Mesendoderm (in vitro differentiated cells): ENCODE measurements at regions not wholly inside any gene's neighbourhood (a gene's known extent, or its start where the extent isn't known, plus 50 kb on each side); places are given as distances from the start of the nearest gene placed in this dataset.
A peak's percentile ranks its signal among the peaks of the same experiment; 100 is the strongest.

Experiments
- DNase-seq: peaks from one replicate; pipeline ENCODE4 v3.0.0; 2013
- H2AK5ac ChIP-seq: 2 replicates; pipeline ENCODE4 v1.6.1; 2013; ENCODE audit warnings: low read length, inconsistent platforms
- H2BK120ac ChIP-seq: 2 replicates; pipeline ENCODE4 v1.6.1; 2013; ENCODE audit warnings: low read depth, mild to moderate bottlenecking, low read length, moderate library complexity, mixed read lengths
- H2BK15ac ChIP-seq: replicated peaks from 2 replicates; pipeline ENCODE4 v1.6.1; 2013; ENCODE audit warnings: low read depth, mild to moderate bottlenecking, moderate library complexity
- H2BK5ac ChIP-seq: 2 replicates; pipeline ENCODE4 v1.6.1; 2013; ENCODE audit warnings: low read length, inconsistent platforms
- H3K18ac ChIP-seq: 2 replicates; pipeline ENCODE4 v1.6.1; 2013; ENCODE audit warnings: mild to moderate bottlenecking, low read length, mixed read lengths
- H3K23ac ChIP-seq: one replicate; pipeline ENCODE4 v1.6.1; 2013; ENCODE audit warnings: low read length
- H3K27ac ChIP-seq: 2 replicates; pipeline ENCODE4 v1.5.1; 2013; ENCODE audit warnings: low read depth, mild to moderate bottlenecking, inconsistent platforms, low read length, moderate library complexity
- H3K27me3 ChIP-seq: 2 replicates; pipeline ENCODE4 v1.6.1; 2013; ENCODE audit warnings: low read length, control low read depth, mild to moderate bottlenecking, inconsistent platforms; ENCODE audit not compliant: insufficient read depth, poor library complexity
- H3K36me3 ChIP-seq: 2 replicates; pipeline ENCODE4 v1.6.1; 2013; ENCODE audit warnings: low read length, inconsistent platforms; ENCODE audit not compliant: control insufficient read depth, insufficient read depth
- H3K4ac ChIP-seq: one replicate; pipeline ENCODE4 v1.6.1; 2013; ENCODE audit warnings: low read depth, mild to moderate bottlenecking, low read length, moderate library complexity
- H3K4me1 ChIP-seq: 2 replicates; pipeline ENCODE4 v1.6.1; 2013; ENCODE audit warnings: low read depth, low read length, inconsistent platforms; ENCODE audit not compliant: control insufficient read depth
- H3K4me2 ChIP-seq: 2 replicates; pipeline ENCODE4 v1.6.1; 2013; ENCODE audit warnings: low read length
- H3K4me3 ChIP-seq: 2 replicates; pipeline ENCODE4 v1.5.1; 2013; ENCODE audit warnings: mild to moderate bottlenecking, low read length
- H3K56ac ChIP-seq: one replicate; pipeline ENCODE4 v1.6.1; 2013; ENCODE audit warnings: low read length
- H3K79me1 ChIP-seq: 2 replicates; pipeline ENCODE4 v1.6.1; 2013; ENCODE audit warnings: low read length, inconsistent platforms
- H3K79me2 ChIP-seq: 2 replicates; pipeline ENCODE4 v1.6.1; 2013; ENCODE audit warnings: mild to moderate bottlenecking, low read length; ENCODE audit not compliant: control insufficient read depth, insufficient read depth
- H3K9ac ChIP-seq: 2 replicates; pipeline ENCODE4 v1.6.1; 2013; ENCODE audit warnings: low read length, inconsistent platforms
- H4K5ac ChIP-seq: one replicate; pipeline ENCODE4 v1.6.1; 2013; ENCODE audit warnings: low read length
- H4K8ac ChIP-seq: one replicate; pipeline ENCODE4 v1.6.1; 2013; ENCODE audit warnings: low read depth, mild to moderate bottlenecking, control low read depth, low read length, moderate library complexity
- WGBS: extraction: QIAGEN DNeasy Blood & Tissue Kit; methylation state at CpG from one replicate; pipeline ENCODE4 v1.1.7; 2013; ENCODE audit warnings: low lambda C conversion rate, missing lambda C conversion rate; ENCODE audit not compliant: insufficient coverage; ENCODE audit errors: extremely low coverage; 5-methylcytosine and 5-hydroxymethylcytosine counted together

GRCh38 chr13:106172176-106172905 lies 363.1 kb downstream of the EFNB2 start:
- no peak overlapping the region for H3K4ac ChIP-seq
- H2BK5ac ChIP-seq, result no peak overlapping the region
- WGBS, result no CpG with 5 or more reads among the region's 5 CpGs
- H4K8ac ChIP-seq, result no peak overlapping the region
- no peak for DNase-seq
- H3K4me1 ChIP-seq, result no peaks in the 10 kb centered on the region
- H3K27ac ChIP-seq, result no peak overlapping the region
- H3K4me2 ChIP-seq, result no peak overlapping the region
- no peak overlapping the region for H2BK120ac ChIP-seq
- no peak overlapping the region for H3K4me3 ChIP-seq
- H3K18ac ChIP-seq, result no peak overlapping the region
- H3K23ac ChIP-seq, result no peak overlapping the region
- H3K79me1 ChIP-seq, result no peaks in the 10 kb centered on the region
- no peak overlapping the region for H2AK5ac ChIP-seq
- no peak overlapping the region for H3K56ac ChIP-seq
- no peaks in the 10 kb centered on the region for H3K27me3 ChIP-seq
- H3K79me2 ChIP-seq, result no peaks in the 10 kb centered on the region
- H3K36me3 ChIP-seq, result no peaks in the 10 kb centered on the region
- no peak overlapping the region for H3K9ac ChIP-seq
- no peak overlapping the region for H4K5ac ChIP-seq
- H2BK15ac ChIP-seq, result no peak overlapping the region

DNA sequence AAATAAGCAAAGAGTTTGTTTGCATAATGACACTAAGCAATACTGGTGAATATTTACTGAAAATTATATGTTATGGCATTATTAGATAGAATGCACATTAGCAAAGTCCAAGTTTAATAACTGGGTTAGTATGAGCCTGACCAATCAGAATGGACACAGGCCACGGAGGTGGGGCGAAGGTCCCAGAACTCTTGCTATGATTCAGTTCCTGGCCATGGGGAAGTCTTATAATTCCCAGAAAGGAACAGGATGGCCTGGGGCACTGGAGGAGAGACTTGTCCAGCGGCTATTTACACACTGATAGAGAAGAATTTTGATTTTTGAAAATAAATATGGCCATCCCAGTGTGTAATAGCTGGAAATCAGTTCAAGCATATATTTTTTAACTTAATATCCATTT lies 372.0 kb downstream of the EFNB2 start:
- no peaks in the 10 kb centered on the region for H3K79me2 ChIP-seq
- no peak overlapping the region for H4K8ac ChIP-seq
- no peaks in the 10 kb centered on the region for H3K36me3 ChIP-seq
- H2AK5ac ChIP-seq, result no peak overlapping the region
- H4K5ac ChIP-seq, result no peak overlapping the region
- H3K9ac ChIP-seq, result no peak overlapping the region
- no peak for DNase-seq
- no peaks in the 10 kb centered on the region for H3K4me1 ChIP-seq
- no peak overlapping the region for H2BK5ac ChIP-seq
- H3K18ac ChIP-seq, result no peak overlapping the region
- H3K4me3 ChIP-seq, result no peak overlapping the region
- no peaks in the 10 kb centered on the region for H3K79me1 ChIP-seq
- H3K27ac ChIP-seq, result no peak overlapping the region
- no peak overlapping the region for H3K4me2 ChIP-seq
- H2BK15ac ChIP-seq, result no peak overlapping the region
- no peak overlapping the region for H3K56ac ChIP-seq
- no peaks in the 10 kb centered on the region for H3K27me3 ChIP-seq
- no peak overlapping the region for H2BK120ac ChIP-seq
- H3K23ac ChIP-seq, result no peak overlapping the region
- H3K4ac ChIP-seq, result no peak overlapping the region
- no CpG with 5 or more reads among the region's 3 CpGs for WGBS

DNA sequence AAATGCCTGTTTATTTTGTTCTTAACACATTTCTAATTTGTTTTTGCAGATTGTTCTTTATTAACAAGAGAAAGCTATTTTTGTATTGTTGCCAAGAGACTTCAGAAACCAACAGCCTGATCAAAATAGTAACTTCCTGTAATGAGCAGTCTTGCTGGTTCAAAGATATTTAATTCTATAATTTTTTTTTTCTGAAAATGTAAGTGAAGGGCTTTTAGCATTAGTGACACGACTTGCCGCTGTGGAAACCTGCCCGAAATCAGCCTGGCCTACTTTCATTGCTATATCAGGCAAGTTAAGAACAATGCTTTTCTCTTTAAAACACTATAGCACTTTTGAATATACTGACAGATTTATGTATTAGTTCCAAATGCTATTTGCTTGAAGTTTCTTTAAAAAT lies 374.3 kb downstream of the EFNB2 start:
- Histone ChIP-seq H3K27ac (no peak overlapping the region), H3K4me3 (no peak overlapping the region), H3K56ac (no peak overlapping the region)

GRCh38 chr13:106159295-106160195 lies 375.9 kb downstream of the EFNB2 start:
- Histone ChIP-seq H3K4me2 (no peak overlapping the region), H3K27ac (no peak overlapping the region)

More for the DNA sequence above, 374.3 kb downstream of the EFNB2 start:
- no peak overlapping the region for H2BK5ac ChIP-seq
- no peak overlapping the region for H3K18ac ChIP-seq
- H4K5ac ChIP-seq, result no peak overlapping the region
- H2BK15ac ChIP-seq, result no peak overlapping the region
- no peak for DNase-seq
- no peaks in the 10 kb centered on the region for H3K27me3 ChIP-seq
- H3K79me2 ChIP-seq, result no peaks in the 10 kb centered on the region
- no peak overlapping the region for H3K4ac ChIP-seq
- H3K9ac ChIP-seq, result no peak overlapping the region
- H3K36me3 ChIP-seq, result no peaks in the 10 kb centered on the region
- H2BK120ac ChIP-seq, result no peak overlapping the region
- H3K4me1 ChIP-seq, result no peaks in the 10 kb centered on the region
- no peak overlapping the region for H4K8ac ChIP-seq
- no peak overlapping the region for H3K4me2 ChIP-seq
- WGBS, result no CpG with 5 or more reads among the region's 3 CpGs
- no peak overlapping the region for H2AK5ac ChIP-seq
- no peaks in the 10 kb centered on the region for H3K79me1 ChIP-seq
- no peak overlapping the region for H3K23ac ChIP-seq

DNA sequence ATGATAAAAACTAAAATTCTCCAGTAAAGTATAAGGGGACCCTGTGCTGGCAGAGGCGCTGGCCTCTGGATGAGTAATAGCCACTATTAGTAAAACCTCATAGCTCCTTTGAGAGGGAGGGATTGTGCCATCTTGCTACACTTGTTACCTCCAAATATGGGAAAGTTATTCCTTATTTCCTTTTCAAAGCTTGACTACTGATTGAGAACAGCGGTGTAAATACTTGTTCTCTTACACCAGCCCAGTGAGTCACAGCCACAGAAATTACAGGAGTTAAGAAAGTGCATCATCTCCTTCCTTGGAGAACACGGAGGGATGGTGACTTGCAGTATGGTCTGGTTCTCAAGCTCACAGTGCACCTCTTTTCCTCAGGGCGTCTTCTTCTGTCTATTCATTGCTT lies 379.0 kb downstream of the EFNB2 start:
- Histone ChIP-seq H3K27me3 (no peaks in the 10 kb centered on the region), H4K5ac (no peak overlapping the region), H3K4ac (no peak overlapping the region), H3K79me1 (no peaks in the 10 kb centered on the region), H3K4me1 (peaks cover 2% of the 10 kb centered on the region), H3K36me3 (no peaks in the 10 kb centered on the region), H3K18ac (no peak overlapping the region), H2BK5ac (no peak overlapping the region), H2BK120ac (no peak overlapping the region), H3K56ac (no peak overlapping the region), H2AK5ac (no peak overlapping the region), H2BK15ac (no peak overlapping the region), H3K4me3 (no peak overlapping the region), H3K23ac (no peak overlapping the region), H3K79me2 (no peaks in the 10 kb centered on the region), H3K9ac (no peak overlapping the region), H3K27ac (no peak overlapping the region), H4K8ac (no peak overlapping the region), H3K4me2 (no peak overlapping the region)
- no CpG with 5 or more reads among the region's 4 CpGs for WGBS
- peak; percentile 46 for DNase-seq

More at GRCh38 chr13:106159295-106160195, 375.9 kb downstream of the EFNB2 start:
- Histone ChIP-seq H3K56ac (no peak overlapping the region), H3K36me3 (no peaks in the 10 kb centered on the region), H3K79me1 (no peaks in the 10 kb centered on the region), H3K4ac (no peak overlapping the region), H3K4me3 (no peak overlapping the region), H2BK120ac (no peak overlapping the region), H4K8ac (no peak overlapping the region), H3K4me1 (peaks cover 2% of the 10 kb centered on the region), H3K23ac (no peak overlapping the region), H3K9ac (no peak overlapping the region), H3K27me3 (no peaks in the 10 kb centered on the region), H2AK5ac (no peak overlapping the region), H2BK5ac (no peak overlapping the region), H3K79me2 (no peaks in the 10 kb centered on the region), H3K18ac (no peak overlapping the region), H2BK15ac (no peak overlapping the region), H4K5ac (no peak overlapping the region)
- WGBS, result no CpG with 5 or more reads among the region's 20 CpGs
- DNase-seq, result no peak
